ENCODE measurements at regions not wholly inside any gene's neighbourhood (a gene's known extent, or its start where the extent isn't known, plus 50 kb on each side); places are given as distances from the start of the nearest gene placed in this dataset.

DNA sequence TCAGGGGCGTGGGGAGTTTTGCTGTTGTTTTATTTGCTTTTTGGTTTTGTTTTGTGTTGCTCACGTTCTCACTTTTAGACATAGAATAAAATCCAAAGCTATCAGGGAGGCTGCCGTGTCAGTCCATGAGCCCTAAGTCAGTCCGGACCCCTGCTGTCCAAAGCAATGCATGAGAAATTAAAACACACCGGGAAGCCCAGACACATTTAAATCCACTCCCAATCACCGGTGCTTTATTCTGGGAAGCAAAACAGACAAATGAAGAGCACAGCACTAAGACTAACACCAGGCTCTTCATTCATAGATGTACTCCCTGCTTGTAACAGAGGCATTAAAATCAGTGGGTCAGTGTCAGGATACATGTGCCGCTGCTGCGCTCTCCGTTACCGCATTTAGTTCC is 180.9 kb downstream of the IRX2 start:
- DNase-seq (ENCODE audit: low read depth in 3 of 3, low spot score in 1 of 3): no peak

DNA sequence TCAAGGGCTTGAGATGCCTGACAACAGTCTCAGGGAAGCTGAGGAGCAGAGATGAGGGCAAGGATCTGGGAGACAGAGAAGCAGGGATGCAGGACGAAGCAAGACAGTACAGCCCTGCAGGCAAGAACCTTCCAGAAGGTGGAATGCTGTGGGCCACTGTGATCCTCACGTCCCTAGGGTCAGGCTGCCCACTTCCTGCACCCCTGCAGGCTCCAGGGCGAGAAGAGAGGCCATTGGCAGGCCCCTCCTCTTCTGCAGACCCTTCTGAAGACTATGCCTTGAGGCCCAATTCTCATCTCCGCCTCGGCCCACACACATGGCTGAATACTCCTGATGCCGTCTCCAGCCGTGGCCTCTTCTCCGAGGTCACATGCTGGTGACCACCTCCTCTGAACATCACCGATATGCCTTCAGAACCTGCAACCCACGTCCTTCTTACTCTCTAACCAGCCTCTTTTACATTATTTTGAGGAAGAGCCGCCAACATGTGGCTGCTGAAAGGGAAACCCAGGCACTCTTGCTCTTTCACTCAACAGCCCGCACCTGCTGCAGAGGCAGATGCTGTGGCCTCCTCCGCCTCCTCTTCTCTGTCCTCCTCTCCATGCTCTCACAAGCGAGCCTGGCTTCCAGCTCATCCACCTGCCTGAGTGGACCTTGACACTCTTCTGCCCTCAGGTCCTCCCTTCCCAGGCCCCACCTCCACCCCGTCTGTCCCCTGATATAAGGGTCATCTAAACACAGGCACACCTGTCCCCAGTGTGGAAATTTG is 181.5 kb downstream of the IRX2 start:
- no peak for DNase-seq (ENCODE audit: low read depth in 3 of 3, low spot score in 1 of 3)

DNA sequence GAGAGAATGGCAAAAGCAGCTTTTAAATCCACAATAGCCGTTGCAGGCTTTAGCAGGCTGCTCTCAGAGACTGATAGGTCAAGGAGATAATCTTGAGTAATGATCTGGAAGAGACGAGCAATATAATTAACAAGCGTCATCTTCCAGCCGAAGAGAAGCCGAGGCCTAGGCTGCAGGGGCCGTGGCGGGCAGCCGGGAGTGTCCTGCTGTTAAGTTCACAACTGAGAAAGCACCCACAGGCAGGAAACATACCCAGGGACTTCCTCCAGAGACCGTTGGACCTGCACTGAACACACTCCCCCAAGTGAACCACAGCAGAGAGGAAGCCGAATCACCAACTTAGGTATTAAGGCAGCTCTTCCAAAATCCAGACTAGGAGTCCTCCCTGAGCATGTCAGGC is 182.3 kb downstream of the IRX2 start:
- no peak for DNase-seq (ENCODE audit: low read depth in 3 of 3, low spot score in 1 of 3)

DNA sequence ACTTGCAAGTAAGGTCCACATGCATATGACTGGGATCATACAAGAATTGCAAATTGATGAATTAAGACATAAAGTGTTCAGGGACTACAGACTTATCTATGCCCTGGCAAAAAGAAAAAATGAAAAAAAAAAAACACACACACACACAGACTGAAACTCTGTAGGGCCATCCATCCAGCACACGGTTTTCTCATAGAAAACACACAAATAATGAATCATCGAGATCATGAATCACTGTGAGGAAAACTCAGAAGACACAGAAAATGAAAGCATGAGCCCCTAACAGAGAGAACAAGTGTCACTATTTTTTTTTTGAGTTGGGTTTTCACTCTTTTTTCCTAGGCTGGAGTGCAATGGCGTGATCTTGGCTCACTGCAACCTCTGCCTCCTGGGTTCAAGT is 185.2 kb downstream of the IRX2 start:
- DNase-seq (ENCODE audit: low read depth in 3 of 3, low spot score in 1 of 3): no peak

DNA sequence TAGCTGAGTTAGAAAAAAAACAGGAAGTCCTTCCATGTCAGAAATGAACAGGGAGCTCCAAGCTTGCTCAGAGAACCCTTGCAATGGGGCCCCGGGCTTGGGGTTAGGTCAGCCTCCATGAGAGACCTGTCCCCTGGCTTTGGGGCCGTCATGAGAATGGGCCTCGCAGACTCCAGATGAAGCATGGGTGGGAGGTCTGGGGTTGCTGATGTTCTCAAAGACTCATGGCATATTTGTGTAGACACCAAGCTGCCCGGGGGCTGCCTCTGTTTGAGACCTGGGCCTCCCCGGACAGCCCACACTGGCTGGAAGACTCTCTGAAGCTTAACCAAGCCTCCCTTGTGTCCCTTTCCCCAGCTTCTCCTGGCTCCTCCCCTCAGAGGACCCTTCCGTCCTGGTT is 186.3 kb downstream of the IRX2 start:
- DNase-seq (ENCODE audit: low read depth in 3 of 3, low spot score in 1 of 3): no peak

DNA sequence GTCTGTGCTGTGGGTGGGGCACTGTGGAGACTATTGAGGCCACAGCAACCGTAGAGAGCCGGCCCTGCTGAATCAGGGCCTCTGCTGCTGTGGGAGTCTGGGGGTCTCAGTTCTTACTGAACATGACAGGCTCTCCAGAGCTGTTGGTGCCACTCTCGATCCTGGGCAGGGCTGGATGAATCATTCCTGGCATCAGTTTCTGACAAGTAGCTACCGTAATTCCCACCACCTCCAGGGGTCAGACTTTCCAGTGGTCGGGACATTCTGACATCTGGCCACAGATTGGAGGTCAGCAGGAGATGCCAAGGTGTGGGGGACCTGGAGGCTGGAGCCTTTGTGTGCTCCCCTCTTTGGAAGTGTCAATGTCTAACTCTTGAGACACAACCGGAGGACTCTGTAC is 188.4 kb downstream of the IRX2 start:
- no peak for DNase-seq (ENCODE audit: low read depth in 3 of 3, low spot score in 1 of 3)

DNA sequence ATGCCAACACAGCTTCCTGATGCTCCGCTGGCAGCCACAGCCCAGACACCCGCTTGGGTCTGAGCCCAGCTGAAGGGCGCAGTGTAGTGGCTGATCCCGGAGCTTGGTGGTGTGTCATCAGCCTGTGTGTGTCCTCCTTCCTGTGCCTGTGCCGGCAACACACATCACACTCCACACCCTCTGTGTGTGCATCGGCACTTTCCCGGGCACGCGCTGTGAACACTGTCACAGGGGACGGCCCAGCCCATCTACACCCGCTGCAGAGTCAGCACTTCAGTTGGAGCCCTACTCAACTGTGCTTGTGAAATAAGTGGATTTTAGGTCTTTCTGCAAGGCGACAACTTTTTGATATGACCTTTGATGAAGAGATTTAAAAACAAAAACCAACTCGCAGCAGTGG is 189.4 kb downstream of the IRX2 start:
- no peak for DNase-seq (ENCODE audit: low read depth in 3 of 3, low spot score in 1 of 3)

DNA sequence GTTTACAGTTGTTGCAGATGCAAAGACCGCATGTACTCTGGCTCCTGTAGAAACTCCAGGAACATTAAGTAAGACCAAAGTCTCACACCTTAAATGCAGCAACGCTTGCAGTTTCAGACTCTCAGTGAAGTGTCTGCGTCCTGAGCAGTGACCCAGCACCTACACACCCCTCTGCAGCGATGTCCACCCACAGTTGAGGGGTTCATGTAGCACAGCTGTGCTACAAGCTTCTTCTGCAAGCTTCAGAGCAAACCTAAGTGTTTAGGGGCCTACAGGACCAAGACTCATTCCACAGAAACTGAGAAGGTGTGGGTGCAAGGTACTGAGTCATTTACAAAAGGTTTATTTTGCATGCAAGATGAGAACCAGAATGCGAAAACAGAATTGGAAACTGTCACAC is 191.0 kb downstream of the IRX2 start:
- no peak for DNase-seq (ENCODE audit: low read depth in 3 of 3, low spot score in 1 of 3)

DNA sequence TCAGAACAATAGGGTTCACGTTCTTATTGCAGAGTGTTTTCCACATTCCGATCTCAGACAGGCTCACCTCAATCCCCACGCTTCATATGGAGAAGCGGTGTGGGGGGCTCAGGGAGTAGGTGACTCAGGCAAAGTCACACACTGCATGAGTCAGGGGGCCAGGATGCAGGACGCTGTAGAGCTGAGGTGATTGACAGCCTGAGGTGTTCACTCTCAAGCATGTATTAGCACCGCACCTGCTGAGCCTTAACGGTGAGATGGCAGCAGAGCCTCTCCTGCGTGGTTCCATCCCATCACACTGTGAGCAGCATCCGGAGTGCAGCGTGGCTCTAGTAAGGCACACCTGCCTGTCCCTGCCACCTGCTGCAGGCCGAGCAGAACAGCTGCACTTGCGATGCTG is 194.0 kb downstream of the IRX2 start:
- DNase-seq (ENCODE audit: low read depth in 3 of 3, low spot score in 1 of 3): no peak

DNA sequence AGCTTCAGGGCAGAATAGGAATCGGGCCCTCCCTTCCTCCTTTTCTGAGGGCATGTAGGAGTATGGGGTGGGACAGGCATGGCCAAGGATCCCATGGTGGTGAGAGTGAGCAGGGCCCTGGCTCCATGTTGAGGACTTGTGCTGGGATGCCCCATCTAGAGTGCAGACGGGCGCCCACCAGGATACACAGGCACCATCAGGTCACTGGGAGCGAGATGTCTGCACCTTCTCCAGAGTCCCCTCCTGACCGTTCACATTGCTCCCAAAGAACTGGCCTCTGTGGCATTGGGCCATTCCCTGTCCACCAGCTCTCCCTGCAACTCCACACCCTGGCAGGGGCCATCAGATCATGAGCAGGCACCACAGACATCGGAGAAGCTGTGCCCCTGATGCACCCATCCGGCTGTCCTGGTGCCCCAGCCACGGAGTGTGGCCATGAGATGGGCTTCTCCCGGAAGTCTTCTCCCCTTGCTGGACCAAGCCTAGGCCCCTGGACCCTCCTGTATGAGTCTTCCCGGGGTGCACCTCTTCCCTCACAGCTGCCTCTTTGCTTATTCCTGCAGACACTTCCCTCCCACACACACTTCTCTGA is 195.0 kb downstream of the IRX2 start:
- no peak for DNase-seq (ENCODE audit: low read depth in 3 of 3, low spot score in 1 of 3)

DNA sequence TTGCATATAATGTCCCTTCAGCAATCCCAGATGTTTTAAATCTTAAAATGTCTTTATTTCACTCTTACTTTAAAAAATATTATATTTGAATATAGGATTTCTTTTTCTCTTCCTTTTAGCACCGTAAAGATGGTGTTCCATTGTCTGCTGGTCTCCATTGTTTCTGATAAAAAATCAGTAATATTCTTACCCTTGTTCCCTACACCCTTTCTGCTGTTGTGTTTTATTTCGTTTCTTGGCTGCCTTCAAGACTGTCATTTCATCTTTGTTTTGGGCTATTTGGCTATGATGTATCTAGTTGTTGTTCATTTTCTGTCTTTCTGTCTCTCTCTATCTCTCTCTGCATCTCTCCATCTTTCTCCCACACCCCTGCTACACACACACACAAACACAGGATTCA is 197.9 kb downstream of the IRX2 start:
- DNase-seq (ENCODE audit: low read depth in 3 of 3, low spot score in 1 of 3): no peak

DNA sequence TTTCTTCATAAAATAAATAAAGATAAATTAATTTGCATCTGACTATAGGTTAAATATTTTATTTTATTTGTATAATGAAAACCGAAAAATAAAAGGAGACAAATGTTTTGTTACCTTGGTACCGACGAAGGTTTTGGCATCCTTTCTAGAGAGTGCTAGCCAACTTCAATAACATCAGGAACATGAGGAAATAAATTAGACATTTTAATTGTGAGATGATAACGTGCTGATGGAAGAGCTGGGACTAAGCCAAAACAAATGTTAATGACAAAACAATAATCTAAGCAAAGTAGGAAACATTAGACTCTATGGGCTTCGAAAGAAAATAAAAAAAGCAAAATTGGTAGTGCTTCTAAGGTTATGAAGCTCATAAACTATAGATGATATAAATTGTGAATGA is 201.0 kb downstream of the IRX2 start:
- no peak for DNase-seq (ENCODE audit: low read depth in 3 of 3, low spot score in 1 of 3)

DNA sequence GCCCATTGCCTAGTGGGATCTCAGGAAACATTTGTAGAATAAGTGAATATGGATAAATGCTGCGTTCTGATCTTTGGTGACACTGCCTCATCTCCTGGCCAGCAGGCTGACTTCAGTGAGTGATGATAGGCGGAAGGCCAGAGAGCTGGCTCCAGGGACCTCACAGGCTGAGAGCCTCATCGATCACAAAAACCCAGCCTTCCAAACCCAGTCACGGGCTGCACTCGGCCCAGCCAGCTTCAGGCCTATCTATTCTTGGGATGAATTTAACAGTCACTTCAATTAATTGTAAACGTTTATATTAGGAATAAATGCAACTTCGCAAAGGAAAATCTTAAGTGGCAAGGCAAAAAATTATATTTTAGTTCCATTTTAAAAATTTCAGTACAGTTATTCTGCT is 201.6 kb downstream of the IRX2 start:
- no peak for DNase-seq (ENCODE audit: low read depth in 3 of 3, low spot score in 1 of 3)

DNA sequence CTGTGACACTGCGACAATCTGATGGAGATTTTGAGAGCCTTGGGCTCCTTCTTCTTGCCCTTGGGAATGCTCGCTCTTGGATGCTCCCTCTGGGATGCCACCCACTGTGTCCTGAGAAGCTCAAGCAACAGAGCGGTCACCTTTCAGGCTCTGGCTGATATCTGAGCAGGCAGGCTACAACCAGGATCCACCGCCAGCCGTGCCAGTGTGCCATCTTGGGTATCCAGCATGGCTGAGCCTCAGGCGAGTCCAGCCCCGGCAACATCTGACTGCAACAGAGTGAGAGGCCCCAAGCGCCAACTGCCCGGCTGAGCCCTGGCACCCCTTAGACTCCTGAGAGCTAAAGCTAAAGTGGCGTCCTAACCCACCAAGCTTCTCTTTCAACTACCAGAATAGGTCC is 202.1 kb downstream of the IRX2 start:
- DNase-seq (ENCODE audit: low read depth in 3 of 3, low spot score in 1 of 3): no peak

DNA sequence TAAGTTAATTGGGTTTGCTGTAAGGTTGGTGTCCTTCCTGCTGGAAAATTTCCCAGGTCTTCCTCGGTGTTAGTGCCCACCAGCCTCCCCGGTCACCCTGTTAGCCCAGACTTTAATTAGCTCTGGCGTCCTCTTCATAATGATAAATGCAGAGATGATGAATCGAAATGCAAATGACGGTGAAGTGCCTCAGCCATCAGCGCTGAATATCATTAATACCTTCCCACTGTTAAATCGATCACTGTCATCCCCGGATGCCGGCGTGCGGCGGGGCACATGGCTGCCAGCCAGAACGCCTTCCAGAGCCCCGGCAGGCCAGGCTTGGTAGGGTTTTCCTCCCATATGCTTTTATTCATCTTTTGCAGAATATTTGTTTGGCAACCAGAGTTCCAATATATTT is 204.5 kb downstream of the IRX2 start:
- DNase-seq (ENCODE audit: low read depth in 3 of 3, low spot score in 1 of 3): no peak

DNA sequence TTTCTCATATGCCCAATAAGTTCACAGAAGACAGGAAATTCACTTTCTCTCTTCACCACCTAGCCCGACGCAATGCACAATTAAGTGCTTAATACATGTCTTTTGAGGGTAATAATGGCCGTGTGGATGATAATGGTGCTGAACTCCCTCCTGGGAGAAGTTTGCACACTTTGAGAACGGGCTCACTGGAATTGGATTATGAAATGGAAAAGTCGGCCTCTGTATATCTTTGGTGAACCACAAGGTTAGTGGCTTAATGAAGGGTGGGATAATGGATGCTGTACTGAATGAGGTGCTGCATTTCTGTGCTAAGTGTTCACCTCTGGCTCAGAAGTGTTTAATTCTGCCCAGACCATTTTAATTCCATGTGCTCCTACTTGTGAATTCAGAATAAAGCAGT is 207.5 kb downstream of the IRX2 start:
- DNase-seq (ENCODE audit: low read depth in 3 of 3, low spot score in 1 of 3): no peak

DNA sequence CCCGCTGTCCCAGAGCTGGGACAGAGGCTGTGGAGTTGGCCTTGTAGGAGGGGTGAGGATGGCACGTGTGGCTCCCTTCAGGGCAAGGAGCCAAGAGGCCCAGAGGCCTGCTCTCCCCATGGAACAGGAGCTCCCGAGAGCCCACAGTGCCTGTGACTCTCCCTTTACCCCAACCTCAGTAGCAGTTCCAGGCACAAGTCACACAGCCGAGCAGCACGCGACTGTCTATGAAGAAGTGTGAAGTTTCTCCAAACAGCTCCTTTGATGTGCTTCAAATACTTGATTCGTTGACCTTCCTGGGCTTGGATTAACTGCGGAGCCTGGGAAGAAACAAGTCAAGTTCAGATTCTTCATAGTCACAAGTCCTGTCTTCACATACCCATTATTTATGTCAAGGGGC is 208.7 kb downstream of the IRX2 start:
- DNase-seq (ENCODE audit: low read depth in 3 of 3, low spot score in 1 of 3): no peak

DNA sequence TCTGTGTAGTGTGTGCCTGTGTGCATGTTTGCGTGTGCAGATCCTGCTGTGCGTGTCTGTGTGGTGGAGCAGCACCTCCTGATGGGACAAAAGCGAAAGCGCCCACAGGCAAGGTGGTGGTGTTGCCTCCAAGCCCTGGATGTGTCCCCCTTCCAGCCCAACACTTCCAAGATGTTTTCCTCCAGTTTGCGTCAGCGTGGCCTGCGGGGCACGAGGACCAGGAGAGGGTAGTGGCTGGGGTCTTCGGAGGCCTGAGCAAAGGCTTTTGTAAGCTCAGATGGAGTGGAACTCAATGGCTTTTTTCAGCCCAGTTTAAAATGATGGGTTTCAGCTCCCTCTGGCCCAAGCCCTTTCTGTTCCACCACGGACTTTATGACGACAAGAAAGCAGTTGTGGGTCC is 209.5 kb downstream of the IRX2 start:
- DNase-seq (ENCODE audit: low read depth in 3 of 3, low spot score in 1 of 3): no peak

DNA sequence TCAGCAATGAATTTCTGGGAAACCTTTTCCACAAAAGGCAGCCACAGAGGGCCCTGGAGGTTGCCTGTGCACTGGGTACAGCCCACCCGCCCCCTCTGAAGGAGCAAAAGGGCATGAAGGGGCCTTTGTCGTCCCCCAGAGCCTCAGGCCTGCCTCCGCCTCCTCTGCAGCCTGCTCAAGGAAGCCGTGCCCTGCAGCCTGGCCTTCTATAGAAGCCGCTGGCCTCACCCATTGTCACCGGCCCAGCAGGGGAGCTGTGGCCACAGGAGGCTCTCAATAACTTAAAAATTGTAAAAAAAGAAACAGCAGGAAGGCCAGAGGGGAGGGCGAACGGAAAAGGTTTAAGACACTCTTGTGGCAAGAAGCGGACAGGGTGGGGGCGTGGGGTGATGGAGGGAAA is 213.3 kb downstream of the IRX2 start:
- DNase-seq (ENCODE audit: low read depth in 3 of 3, low spot score in 1 of 3): no peak

DNA sequence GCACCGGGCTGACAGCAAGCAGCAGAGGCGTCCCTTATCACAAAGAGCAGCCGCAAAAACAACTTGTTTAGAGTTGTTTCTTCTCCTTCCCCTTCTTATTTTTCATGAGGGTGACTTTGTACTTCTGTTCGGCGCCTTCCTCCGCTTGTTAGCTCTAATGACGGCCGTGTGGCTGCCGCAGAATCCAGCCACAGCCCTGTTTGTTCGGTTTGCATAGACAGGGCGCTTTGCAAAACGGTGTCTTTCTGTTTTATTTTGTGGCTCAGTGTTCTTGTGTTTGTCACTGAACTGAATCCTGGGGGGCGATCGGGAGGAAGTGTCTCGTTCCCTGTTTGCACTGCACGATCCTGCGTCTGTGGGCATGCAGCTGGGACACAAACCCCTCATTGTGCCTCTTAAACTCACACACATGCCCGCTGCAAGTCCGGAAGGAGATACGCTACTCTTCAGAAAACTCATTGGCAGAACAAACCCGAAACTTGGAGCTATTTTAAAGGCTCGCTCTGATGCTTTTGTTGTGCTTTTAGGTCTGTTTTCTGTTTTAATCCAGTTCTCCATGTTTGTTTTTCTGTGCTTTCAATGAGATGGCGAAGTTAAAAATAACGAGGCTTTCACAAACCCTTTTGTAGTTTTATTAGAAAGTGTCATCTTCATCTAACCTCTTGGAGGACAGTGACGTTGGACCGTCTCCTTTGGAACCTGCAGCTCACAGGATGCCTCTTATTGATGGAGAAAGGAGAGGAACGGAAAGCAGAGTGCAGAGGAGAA is 213.9 kb downstream of the IRX2 start:
- no peak for DNase-seq (ENCODE audit: low read depth in 3 of 3, low spot score in 1 of 3)

DNA sequence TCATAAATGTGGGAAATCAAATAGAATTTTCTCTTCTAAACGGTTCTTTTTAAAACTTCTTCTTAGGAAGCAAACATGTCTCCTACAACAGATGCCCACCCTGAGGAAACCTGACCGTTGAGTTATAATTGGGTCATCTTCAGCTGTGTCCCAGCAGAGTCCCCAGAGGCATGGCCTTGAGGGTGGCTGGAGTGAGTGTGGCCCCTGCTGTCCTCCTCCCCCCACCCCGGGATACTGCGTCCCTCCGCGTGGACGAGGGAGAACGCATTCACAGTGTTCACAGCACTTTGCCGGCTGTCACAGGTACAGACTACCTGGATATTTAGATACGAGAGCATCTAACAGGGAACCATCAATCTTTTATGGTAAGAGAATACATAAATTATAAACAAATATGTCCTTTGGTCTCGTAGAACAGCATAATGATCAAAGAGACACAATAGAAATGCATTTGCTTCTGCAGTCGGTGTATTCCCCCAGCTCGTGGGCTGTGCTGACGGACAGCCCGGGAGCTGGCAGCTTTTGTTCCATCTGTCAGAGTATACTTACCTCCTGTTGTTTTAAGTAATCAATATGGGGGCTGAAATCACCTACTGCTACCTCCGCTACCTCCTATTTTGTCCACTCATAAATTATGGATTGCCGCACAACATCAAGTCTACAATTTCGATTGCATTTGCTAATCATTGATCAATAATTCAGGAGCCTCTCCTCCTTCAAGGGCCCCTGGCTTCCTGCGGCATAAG is 214.7 kb downstream of the IRX2 start:
- no peak for DNase-seq (ENCODE audit: low read depth in 3 of 3, low spot score in 1 of 3)

DNA sequence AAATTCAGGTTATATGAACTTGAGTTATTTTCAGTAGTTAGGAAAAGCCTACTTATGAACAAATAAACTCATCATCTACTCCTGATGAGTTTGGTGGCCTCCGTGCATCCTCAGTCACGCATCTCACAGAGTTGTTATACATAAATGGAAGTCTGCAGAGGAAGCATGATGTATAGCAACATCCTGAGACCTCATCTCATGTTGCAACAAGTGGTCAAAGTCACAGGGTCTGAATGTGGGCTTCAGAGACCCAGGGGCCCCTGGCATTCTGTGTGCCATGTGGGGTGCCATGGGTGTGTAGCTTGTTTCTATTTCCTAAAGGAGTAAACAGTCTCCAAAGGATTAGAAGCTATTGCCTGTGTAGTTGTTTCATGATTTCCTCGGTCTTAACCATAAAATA is 216.5 kb downstream of the IRX2 start:
- DNase-seq (ENCODE audit: low read depth in 3 of 3, low spot score in 1 of 3): no peak

Measured in stimulated activated CD4-positive, alpha-beta T cell treated with anti-CD3 and anti-CD28 coated beads, TNF-alpha, amount 100 ng/mL, for 1 hour (primary cell).